AG09309 (cell line): ENCODE measurements at regions not wholly inside any gene's neighbourhood (a gene's known extent, or its start where the extent isn't known, plus 50 kb on each side); places are given as distances from the start of the nearest gene placed in this dataset.

ENCODE experiments used
- DNase-seq: peaks from one replicate; pipeline ENCODE4 v3.0.0-alpha.2; 2010; ENCODE audit warnings: low read depth
- H3K4me3 ChIP-seq: 2 replicates; pipeline ENCODE4 v1.5.1; 2011; ENCODE audit warnings: mild to moderate bottlenecking, low read depth, low read length, moderate library complexity; ENCODE audit not compliant: control insufficient read depth
- TF ChIP-seq, protein P1 (sequence below): IDR thresholded peaks from 2 replicates; pipeline ENCODE4 v1.5.1; 2011; ENCODE audit warnings: mild to moderate bottlenecking, low read depth, low read length, inconsistent platforms; ENCODE audit not compliant: insufficient read depth, control insufficient read depth; ENCODE audit errors: missing control alignments

DNA sequence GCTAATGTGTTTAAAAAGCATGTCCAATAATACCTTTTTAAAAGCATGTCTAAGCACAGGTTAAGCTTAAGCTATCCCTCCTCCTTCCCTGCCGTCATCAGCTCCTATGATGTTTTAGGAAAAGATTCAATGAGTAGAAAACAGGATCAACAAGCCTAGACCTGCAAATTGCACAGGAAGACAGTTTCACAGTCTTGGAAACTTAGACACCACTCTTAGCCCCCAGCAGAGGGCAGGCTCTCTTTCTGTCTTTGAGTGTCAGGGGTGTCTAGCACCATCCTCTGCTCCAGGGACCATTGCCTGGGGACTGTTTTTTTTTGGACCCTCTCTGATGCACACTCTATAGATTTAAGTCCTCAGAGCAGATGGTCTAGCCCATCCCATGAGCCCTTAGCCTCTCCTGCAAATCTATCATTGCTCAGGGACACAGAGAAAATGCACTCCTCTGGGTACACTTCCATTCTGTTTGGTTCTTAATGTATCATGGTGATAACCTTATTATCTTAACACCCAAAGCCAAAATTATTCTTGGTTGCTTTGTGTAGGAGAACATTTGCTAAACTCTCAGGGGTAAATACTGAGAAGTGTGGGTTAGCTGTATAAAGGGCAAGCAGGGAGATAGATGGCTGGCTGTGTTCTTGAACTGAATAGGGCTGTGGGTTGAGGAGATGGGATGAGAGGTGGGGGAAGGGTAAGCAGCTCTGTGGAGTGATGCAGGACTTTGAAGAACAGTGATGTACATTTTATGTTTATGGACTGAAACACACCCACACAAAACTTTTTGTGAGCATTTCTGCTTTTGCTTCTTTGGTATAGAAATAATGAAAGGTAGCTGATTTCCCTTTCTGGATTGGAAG is 259.9 kb upstream of the DDHD1 start:
- no peak for DNase-seq
- TF ChIP-seq, protein P1, sequence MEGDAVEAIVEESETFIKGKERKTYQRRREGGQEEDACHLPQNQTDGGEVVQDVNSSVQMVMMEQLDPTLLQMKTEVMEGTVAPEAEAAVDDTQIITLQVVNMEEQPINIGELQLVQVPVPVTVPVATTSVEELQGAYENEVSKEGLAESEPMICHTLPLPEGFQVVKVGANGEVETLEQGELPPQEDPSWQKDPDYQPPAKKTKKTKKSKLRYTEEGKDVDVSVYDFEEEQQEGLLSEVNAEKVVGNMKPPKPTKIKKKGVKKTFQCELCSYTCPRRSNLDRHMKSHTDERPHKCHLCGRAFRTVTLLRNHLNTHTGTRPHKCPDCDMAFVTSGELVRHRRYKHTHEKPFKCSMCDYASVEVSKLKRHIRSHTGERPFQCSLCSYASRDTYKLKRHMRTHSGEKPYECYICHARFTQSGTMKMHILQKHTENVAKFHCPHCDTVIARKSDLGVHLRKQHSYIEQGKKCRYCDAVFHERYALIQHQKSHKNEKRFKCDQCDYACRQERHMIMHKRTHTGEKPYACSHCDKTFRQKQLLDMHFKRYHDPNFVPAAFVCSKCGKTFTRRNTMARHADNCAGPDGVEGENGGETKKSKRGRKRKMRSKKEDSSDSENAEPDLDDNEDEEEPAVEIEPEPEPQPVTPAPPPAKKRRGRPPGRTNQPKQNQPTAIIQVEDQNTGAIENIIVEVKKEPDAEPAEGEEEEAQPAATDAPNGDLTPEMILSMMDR: peak; percentile 59

DNA sequence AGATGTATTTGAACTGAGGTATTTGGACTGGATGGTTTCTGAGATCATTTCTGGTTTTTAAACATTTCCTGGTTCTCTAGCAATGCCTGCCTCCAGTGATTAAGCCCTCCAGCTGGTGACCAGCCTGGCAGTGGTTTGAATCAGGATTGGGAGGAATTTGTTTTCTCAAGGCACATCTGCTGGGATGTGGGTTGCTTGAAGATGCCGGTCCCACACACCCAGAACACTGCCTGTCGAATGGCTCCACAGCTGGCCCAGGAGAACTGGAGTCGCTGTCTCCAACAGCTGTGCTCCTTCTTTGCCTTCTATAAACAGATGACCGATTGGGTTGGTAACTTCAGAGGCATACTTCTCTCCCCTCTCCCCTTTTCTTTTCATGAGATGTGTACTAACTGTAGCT is 258.0 kb upstream of the DDHD1 start:
- TF ChIP-seq, protein P1: no peak
- H3K4me3 ChIP-seq: no peak overlapping the region
- DNase-seq: peak; percentile 61

More for the DNA sequence above, 259.9 kb upstream of the DDHD1 start:
- H3K4me3 ChIP-seq: no peak overlapping the region

DNA sequence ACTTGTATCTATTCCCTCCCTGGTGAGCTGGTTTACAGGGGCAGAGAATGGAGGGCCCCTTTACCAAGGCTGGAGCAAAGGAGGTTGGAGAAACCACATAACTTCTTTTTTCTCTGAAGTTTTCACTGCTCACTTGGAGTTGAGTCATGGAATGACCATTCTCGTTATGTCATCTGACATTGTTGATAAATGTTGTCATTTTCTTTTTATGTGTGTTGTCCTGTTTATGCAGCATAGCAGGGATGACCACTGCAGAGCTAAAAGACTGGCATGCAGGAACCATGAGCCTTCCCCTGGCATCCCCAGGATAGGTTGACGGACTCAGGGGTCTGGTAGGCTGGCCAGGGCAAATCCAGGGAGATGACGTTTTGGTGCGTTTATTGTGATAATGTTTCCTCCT is 256.8 kb upstream of the DDHD1 start:
- TF ChIP-seq, protein P1: no peak
- DNase-seq: no peak
- H3K4me3 ChIP-seq: no peak overlapping the region

DNA sequence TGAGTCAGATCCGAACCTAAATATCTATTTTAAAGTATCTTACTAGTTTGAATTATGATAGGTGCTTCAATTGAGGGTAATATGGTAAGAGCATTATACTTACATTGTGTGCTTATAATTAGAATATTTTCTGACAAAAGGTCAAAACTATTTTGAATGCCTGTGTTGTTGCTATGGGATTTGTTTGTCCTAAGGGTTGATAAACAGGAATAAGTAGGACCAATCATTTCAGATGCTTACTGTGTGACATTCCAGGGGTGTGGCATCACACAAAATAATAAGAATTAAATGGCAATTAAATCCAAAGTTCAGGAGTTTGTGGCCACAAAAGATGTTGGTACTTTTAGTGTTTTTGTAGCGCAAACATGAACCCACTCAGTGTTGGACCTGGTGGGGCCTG is 256.2 kb upstream of the DDHD1 start:
- TF ChIP-seq, protein P1: no peak
- DNase-seq: no peak
- H3K4me3 ChIP-seq: no peak overlapping the region

DNA sequence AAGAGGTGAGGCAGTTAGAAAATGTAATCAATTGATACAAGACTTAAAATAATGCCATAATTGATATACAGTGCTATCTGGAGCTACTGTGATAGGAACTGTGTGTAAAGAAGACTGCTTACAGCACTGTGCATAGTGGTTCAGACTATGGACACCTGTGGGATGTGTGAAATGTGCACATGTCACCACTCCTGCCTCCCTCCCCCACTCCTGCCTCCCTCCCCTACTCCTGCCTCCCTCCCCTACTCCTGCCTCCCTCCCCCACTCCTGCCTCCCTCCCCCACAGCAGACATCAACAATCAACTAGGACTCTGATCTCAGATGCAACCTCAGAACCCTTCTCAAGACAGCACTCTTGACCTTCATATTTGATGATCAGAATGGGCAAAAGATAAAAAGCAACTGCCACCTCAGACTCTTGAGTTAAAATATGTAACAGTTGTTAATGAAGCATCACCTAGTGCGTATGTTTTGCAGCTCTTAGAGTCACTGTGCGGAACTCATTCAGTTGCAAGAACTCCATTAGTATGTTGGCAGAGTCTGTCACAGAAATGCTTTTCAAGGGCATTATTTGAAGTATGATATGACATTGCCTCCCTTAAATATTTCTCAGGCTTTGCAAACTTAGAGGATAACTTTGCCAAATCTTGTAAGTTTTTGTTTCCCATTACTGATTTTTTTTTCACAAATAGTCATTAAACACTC is 255.2 kb upstream of the DDHD1 start:
- H3K4me3 ChIP-seq: no peak overlapping the region
- DNase-seq: no peak
- TF ChIP-seq, protein P1: no peak

DNA sequence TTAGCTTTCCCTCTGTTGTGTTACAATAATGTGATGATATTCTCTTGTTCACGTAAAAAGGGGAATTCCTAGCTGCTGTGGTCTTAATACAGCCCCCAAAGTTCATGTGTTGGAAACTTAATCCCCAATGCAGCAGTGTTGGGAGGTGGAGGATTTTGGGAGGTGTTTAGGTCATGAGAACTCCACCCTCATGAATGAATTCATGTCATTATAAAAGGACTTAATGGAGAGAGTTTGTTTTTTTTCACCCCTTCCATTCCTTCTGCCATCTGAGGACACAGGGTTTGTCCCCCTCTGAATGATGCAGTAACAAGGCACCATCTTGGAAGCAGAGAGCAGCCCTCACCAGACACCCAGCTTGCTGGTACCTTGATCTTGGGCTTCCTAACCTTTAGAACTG is 253.4 kb upstream of the DDHD1 start:
- H3K4me3 ChIP-seq: no peak overlapping the region
- TF ChIP-seq, protein P1: no peak
- DNase-seq: no peak
